ENCODE measurements at regions not wholly inside any gene's neighbourhood (a gene's known extent, or its start where the extent isn't known, plus 50 kb on each side); places are given as distances from the start of the nearest gene placed in this dataset.
A peak's percentile ranks its signal among the peaks of the same experiment; 100 is the strongest.

- DNase-seq (ENCODE audit: low spot score in 2 of 2) (no peak), FAIRE-seq (no peak)
Observed at GRCh38 chr2:193783681-193784080, 1588.9 kb upstream of the TMEFF2 start.

GRCh38 chr2:193778293-193778692 is 1583.6 kb upstream of the TMEFF2 start:
- FAIRE-seq, result peak; percentile 97

GRCh38 chr2:193776988-193777387 is 1582.3 kb upstream of the TMEFF2 start:
- DNase-seq (ENCODE audit: low spot score in 2 of 2), result no peak
- FAIRE-seq, result no peak

More at GRCh38 chr2:193778293-193778692, 1583.6 kb upstream of the TMEFF2 start:
- DNase-seq (ENCODE audit: low spot score in 2 of 2), result no peak

DNA sequence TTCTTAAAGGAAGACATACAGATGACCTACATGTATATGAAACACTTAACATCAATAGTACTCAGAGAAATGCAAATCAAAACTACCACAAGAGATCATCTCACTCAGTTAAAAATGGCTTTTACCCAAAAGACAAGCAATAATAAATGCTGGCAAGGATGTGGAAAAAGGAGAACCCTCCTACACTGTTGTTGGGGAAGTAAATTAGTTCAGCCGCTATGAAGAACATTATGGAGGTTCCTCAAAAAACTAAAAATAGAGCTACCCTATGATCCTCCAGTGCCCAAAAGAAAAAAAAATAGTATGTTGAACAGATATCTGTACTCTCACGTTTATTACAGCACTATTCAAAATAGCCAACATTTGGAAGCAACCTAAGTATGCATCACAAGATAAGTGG is 1579.4 kb upstream of the TMEFF2 start:
- FAIRE-seq (no peak), DNase-seq (ENCODE audit: low spot score in 2 of 2) (no peak)

GRCh38 chr2:193751299-193751698 is 1556.6 kb upstream of the TMEFF2 start:
- FAIRE-seq, result no peak
- DNase-seq (ENCODE audit: low spot score in 2 of 2), result no peak

DNA sequence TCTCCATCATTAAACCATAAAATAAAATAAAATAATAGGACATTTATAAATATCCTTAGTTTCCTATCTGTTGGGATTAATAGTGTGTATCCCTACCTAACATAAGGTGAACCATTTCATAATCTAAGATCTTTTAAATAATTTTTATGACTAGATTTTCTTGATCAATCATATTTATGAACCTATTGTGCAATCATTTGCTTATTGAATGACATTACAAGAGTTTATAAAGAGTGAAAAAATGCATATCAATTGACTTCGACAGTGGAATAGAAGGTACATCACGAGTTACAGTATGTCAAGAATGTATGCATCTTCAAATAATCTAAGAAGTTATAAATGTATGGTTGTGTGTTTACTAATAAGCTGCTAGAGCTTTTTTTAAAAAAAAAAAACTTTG is 1554.8 kb upstream of the TMEFF2 start:
- no peak for DNase-seq (ENCODE audit: low spot score in 2 of 2)
- FAIRE-seq, result no peak

GRCh38 chr2:193743089-193743488 is 1548.4 kb upstream of the TMEFF2 start:
- FAIRE-seq, result no peak
- DNase-seq (ENCODE audit: low spot score in 2 of 2), result no peak

DNA sequence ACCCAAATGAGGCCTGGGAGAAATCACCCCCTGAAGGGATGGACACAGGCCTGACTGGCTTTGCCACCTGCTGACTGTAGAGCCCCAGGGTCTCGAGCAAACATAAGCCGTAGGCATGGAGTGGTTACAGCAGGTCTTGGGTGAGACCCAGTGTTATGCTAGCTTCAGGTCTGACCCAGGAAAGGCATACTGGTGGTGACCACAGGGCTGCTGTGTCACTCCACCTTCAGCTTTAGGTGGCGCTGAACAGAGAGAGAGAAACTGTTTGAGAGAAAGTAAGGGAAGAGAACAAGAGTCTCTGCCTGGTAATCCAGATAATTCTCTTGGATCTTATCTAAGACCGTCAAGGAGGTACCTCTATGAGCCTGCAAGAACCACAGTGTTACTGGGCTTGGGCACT is 1544.2 kb upstream of the TMEFF2 start:
- FAIRE-seq (no peak), DNase-seq (ENCODE audit: low spot score in 2 of 2) (no peak)

DNA sequence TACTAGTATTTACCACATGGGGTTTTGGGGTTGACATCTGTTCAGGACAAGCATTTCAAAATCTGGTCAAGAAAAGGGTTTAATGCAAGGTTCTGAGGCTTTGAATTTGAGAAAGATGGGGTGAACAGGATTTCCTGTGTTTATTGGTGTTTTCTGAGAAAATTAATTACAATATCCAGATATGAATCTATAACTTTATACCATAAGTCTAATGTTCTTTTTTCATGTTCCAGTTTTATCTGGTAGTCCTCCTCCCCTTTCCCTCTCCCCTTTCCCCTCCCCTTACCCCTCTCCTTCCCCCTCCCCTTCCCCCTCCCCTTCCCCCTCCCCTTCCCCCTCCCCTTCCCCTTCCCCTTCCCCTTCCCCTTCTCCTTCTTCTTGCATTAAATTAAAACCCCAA is 1518.2 kb upstream of the TMEFF2 start:
- DNase-seq (ENCODE audit: low spot score in 2 of 2) (no peak), FAIRE-seq (no peak)

- no peak for DNase-seq (ENCODE audit: low spot score in 2 of 2)
- FAIRE-seq, result no peak
Observed at GRCh38 chr2:193703411-193703810, 1508.7 kb upstream of the TMEFF2 start.

DNA sequence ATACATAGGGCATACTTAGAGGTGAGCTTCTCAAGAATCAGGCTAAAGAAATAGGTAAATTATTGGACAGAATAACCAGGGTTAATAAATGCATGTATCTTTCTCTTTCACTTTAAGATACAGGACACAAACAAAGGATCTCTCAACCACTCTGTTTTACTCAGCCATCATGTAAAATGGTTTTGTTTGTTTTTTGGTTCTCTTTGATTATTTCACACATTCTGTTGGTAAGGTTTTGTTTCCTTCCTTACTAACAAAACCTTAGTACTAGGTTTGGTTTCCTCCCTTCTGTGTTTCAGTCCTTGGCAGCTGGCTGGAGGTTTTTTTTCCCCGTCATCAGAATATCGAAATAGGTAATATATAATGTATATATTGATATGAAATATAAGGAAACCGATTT is 1506.8 kb upstream of the TMEFF2 start:
- FAIRE-seq (no peak), DNase-seq (ENCODE audit: low spot score in 2 of 2) (no peak)

- no peak for FAIRE-seq
- no peak for DNase-seq (ENCODE audit: low spot score in 2 of 2)
Observed at GRCh38 chr2:193695367-193695766, 1500.6 kb upstream of the TMEFF2 start.

- FAIRE-seq (no peak), DNase-seq (ENCODE audit: low spot score in 2 of 2) (no peak)
Observed at GRCh38 chr2:193693758-193694157, 1499.0 kb upstream of the TMEFF2 start.

- FAIRE-seq (no peak), DNase-seq (ENCODE audit: low spot score in 2 of 2) (no peak)
Observed at GRCh38 chr2:193690572-193690971, 1495.8 kb upstream of the TMEFF2 start.

- FAIRE-seq, result no peak
Observed at GRCh38 chr2:193687195-193687594, 1492.5 kb upstream of the TMEFF2 start.

DNA sequence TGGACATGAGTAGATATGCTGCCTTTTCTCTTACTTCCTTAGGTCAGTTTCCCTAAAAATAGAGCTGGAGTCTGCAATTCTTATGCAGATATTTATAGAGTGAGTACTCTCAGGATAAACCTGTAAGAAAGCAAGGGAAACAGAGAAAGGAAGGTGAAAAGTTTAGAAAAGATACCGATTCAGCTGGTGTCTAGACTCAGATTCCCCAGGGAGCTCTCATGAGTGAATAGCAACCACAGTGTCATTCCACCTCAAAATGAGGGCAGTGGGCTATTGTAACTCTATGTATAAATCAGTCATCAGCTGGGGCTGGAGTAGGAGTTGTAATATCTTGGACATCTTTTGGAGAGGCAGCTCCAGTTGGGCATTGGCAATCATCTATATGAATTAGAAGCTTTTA is 1485.1 kb upstream of the TMEFF2 start:
- no peak for DNase-seq (ENCODE audit: low spot score in 2 of 2)

More at GRCh38 chr2:193687195-193687594, 1492.5 kb upstream of the TMEFF2 start:
- DNase-seq (ENCODE audit: low spot score in 2 of 2), result no peak

DNA sequence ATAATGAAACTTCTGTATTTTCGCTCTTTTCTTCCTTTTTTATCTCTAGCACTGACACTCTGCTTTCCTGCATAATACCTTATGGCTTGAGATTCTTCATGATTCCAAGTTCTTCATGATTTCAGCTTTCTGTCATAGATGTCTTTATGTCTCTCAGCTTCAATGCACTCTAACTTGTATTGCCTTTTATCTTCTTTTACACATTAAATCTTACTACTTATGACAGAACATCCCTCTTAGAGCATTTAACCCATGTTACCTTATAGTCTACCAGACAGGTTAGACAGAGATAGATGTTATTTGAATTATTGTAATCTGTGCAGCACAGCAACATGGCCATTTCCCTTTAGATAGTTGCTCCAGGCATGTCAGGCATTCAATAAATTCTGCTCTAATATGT is 1475.7 kb upstream of the TMEFF2 start:
- DNase-seq (ENCODE audit: low spot score in 2 of 2) (no peak), FAIRE-seq (no peak)

More for the DNA sequence above, 1485.1 kb upstream of the TMEFF2 start:
- FAIRE-seq, result no peak

DNA sequence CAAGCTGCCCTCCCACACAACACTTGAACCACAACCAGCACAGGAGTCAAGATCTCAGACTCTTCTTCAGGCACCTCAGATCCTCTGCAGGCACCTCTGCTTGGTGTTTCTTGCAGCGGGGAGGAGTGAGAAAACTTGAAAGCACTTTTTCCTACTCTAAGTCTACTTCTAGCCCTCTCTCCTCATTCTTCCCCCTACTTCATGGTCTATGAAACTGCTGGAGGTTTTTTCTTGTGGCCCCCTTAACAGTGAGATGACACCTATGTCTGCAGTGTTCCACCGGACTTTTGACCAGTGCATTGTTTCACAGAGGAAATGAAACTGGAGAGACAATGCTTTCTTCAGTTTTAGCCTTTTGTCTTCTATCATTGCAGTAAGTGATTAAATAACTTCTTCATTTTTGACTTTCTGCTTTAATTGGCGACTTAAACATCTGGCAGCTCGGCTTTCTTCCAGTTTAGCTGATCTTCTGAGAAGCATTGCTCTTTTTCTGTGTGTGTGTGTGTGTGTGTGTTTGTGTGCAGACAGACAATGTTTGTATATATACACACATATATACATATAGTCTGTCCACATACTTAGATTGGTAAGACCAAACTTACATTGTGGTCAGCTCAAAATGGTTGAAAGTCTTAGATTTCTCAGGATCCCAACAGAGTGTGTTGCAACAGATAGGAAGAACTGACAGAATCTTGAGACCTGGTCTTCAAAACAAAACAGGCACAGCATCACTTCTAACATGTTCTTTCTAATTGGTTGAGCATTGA is 1474.0 kb upstream of the TMEFF2 start:
- FAIRE-seq, result no peak
- no peak for DNase-seq (ENCODE audit: low spot score in 2 of 2)

DNA sequence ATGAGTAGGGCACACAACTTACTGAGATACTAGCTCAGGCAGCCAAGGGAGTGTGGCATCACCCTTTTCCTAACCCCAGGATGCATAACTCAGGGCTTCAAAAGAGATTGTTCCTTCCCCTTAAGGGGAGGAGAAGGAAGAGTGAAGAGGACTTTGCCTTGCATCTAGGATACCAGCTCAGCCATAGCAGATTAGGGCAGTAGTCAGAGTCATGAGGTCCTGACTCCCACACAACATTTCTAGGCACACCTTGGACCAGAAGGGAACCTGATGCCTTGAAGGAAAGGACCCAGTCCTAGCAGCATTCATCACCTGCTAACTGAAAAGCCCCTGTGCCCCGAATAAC is 1433.2 kb upstream of the TMEFF2 start:
- FAIRE-seq (no peak), DNase-seq (ENCODE audit: low spot score in 2 of 2) (no peak)

DNA sequence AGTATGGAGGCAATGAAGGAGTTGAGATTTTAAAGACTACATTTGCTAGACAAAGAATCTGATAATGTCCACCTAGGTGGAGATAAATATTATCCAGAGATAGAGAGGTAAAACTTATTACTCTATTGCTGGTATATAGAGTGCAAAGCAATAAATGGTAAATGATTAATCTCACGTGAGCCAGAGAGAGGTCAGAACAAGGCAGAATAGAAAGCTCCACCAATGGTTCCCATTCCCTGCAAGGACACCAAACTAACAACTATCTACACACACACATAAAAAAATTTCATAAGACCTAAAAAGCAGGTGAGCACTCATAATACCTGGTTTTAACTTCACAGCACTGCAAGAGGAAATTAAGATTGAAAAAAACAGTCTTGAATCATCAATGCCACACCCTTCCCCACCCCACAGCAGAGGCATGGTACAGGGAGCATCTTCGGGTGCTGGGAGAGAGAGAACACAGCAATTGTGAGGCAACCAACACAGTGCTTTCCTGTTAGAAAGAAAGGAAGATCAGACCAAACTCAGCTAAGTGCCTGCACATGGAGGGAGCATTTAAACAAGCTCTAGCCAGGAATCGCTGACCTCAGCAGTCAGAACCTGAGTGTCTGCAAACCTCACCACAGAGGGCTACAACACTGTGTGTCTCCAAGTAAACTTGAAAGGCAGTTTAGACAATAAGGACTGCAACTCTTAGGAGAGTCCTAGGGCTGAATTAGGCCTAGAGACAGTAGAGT is 1432.6 kb upstream of the TMEFF2 start:
- no peak for DNase-seq (ENCODE audit: low spot score in 2 of 2)
- FAIRE-seq, result no peak

DNA sequence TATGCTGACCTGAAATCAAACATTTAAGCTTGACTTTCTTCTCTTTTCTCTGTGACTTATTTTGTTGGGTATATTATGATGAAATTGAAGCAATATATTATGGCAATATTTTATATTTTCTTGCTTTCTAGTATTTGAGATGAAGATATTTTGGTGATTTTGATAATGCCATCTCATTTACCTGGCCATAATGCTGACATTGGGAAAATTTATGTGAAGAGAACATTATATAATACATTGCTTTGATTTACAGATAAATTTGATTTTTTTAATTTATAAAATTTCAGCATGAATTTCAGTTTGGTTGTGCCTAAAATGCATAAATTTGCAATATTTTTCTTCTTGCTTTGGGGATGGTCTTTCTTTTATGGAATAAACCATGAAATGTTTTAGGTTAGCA is 1413.7 kb upstream of the TMEFF2 start:
- no peak for DNase-seq (ENCODE audit: low spot score in 2 of 2)
- no peak for FAIRE-seq

GRCh38 chr2:193590831-193591230 is 1396.1 kb upstream of the TMEFF2 start:
- FAIRE-seq, result no peak
- no peak for DNase-seq (ENCODE audit: low spot score in 2 of 2)
